ENCODE measurements at regions not wholly inside any gene's neighbourhood (a gene's known extent, or its start where the extent isn't known, plus 50 kb on each side); places are given as distances from the start of the nearest gene placed in this dataset.

- TF ChIP-seq SP1 (IDR thresholded peaks at IDR 0.05; ENCODE audit: low read depth) (no peak), ATF3 (IDR thresholded peaks at IDR 0.05) (no peak), RAD21 (IDR thresholded peaks at IDR 0.05; ENCODE audit: low read depth) (no peak), ZBTB33 (IDR thresholded peaks at IDR 0.05; ENCODE audit: extremely low read depth, insufficient replicate concordance, low read length) (no peak), POLR2A (IDR thresholded peaks at IDR 0.05; ENCODE audit: borderline replicate concordance, extremely low read depth, insufficient read depth, insufficient read length) (no peak), MAX (IDR thresholded peaks at IDR 0.05) (no peak), POLR2AphosphoS5 (IDR thresholded peaks at IDR 0.05; ENCODE audit: low read depth, low read length) (no peak)
These were observed 385.9 kb upstream of the ZFHX3 start (continued) for GRCh38 chr16:73433731-73434307.

- intact Hi-C loops (cut with micrococcal nuclease) = no loop called here
- Histone ChIP-seq H3K9ac (ENCODE audit: low read length) (no peak overlapping the region), H3K79me2 (ENCODE audit: insufficient read depth, low read length) (no peaks in the 10 kb centered on the region), H3K27me3 (ENCODE audit: insufficient read depth, low read length) (peaks cover 13% of the 10 kb centered on the region), H3K9me3 (ENCODE audit: control insufficient read depth in 1 of 2, insufficient read depth in 1 of 2, low read depth in 1 of 2, low read length in 2 of 2) (no peaks in the 10 kb centered on the region), H3K4me3 (replicated peaks in 1 of 2; ENCODE audit: low read depth in 1 of 2, low read length in 2 of 2) (no peak overlapping the region), H4K20me1 (ENCODE audit: insufficient read depth) (no peaks in the 10 kb centered on the region), H3K4me1 (ENCODE audit: control insufficient read depth in 1 of 2, insufficient read depth in 2 of 2, low read length in 2 of 2) (no peaks in the 10 kb centered on the region), H3K4me2 (ENCODE audit: low read length) (no peak overlapping the region), H3K9me2 (ENCODE audit: insufficient read depth) (no peaks in the 10 kb centered on the region), H2AFZ (ENCODE audit: low read depth, low read length, poor library complexity, severe bottlenecking) (no peak overlapping the region), H3K36me3 (ENCODE audit: control insufficient read depth in 1 of 2, insufficient read depth in 2 of 2, low read length in 2 of 2) (no peaks in the 10 kb centered on the region), H3K27ac (ENCODE audit: low read depth, low read length) (no peak overlapping the region)
- DNase-seq (ENCODE audit: low read depth, low spot score) = no peak
- POLR2A ChIA-PET = no interaction called here
- TF ChIP-seq JUND (IDR thresholded peaks at IDR 0.05) (no peak), CTCF (IDR thresholded peaks at IDR 0.05 in 2 of 3, conservative IDR thresholded peaks at IDR 0.05 in 1 of 3; ENCODE audit: borderline replicate concordance in 1 of 3, insufficient read depth in 1 of 3, low read depth in 2 of 3, low read length in 2 of 3) (no peak), SIN3A (IDR thresholded peaks at IDR 0.05; ENCODE audit: low read depth) (no peak), FOSL1 (IDR thresholded peaks at IDR 0.05; ENCODE audit: low read depth) (no peak), EZH2 (IDR thresholded peaks at IDR 0.05) (no peak), SP1 (IDR thresholded peaks at IDR 0.05; ENCODE audit: low read depth) (no peak), EZH2phosphoT487 (IDR thresholded peaks at IDR 0.05; ENCODE audit: borderline replicate concordance) (no peak), CEBPB (IDR thresholded peaks at IDR 0.05; ENCODE audit: low read depth) (no peak)
- RAD21 ChIA-PET (ENCODE audit: low non-redundant PET in 1 of 2, low total read pairs in 2 of 2, uncharacterized antibody in 2 of 2, unreplicated experiment in 2 of 2) = no interaction called here
- CTCF ChIA-PET = no interaction called here
- ATAC-seq = no peak
- no TSS peak for BruUV-seq (replicated peaks)
These were observed 385.2 kb upstream of the ZFHX3 start for GRCh38 chr16:73432850-73433730.
